ENCODE measurements at regions not wholly inside any gene's neighbourhood (a gene's known extent, or its start where the extent isn't known, plus 50 kb on each side); places are given as distances from the start of the nearest gene placed in this dataset.

DNA sequence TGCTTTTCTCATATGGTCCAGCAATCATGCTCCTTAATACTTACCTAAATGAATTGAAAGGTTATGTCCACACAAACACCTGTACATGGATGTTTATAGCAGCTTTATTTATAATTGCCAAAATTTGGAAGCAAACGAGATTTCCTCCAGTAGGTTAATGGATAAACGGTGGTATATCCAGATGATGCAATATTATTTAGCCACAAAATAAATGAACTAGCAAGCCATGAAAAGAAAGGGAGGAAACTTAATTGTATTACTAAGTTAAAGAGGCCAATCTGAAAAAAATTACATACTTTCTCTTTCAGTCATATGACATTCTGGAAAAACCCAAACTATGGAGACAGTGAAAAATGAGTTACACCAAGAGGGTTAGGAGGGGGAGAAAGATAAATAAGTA is 76.3 kb upstream of the LRRC7 start:
- TF ChIP-seq CTCF (IDR thresholded peaks at IDR 0.05; ENCODE audit: insufficient read depth, low read depth, low read length) = no peak
- DNase-seq (ENCODE audit: low read depth) = no peak

GRCh38 chr1:69492286-69492685 is 75.4 kb upstream of the LRRC7 start:
- TF ChIP-seq CTCF (IDR thresholded peaks at IDR 0.05; ENCODE audit: insufficient read depth, low read depth, low read length) = no peak
- peak; percentile 33 for DNase-seq (ENCODE audit: low read depth)
- H3K4me3 ChIP-seq (ENCODE audit: low read depth, low read length) = no peak overlapping the region

More for the DNA sequence above, 76.3 kb upstream of the LRRC7 start:
- no peak overlapping the region for H3K4me3 ChIP-seq (ENCODE audit: low read depth, low read length)

DNA sequence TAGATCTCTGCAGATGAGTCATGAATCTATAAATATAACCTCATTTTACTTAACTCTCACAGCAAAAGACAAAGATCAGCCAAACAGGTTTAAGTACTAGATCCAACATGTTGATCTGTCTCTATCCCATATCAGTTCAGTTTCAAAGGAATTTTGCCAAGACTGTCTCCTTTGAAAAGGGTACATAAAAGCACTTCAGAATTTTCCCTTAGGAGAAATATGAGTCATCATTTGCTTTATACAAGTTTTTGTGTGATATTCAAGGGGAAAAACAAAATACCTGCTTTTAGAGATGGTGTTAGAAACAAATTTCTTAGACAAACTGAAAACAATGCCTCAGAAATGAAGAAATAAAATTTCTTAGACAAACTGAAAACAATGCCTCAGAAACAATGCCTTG is 73.5 kb upstream of the LRRC7 start:
- no peak for TF ChIP-seq CTCF (IDR thresholded peaks at IDR 0.05; ENCODE audit: insufficient read depth, low read depth, low read length)
- H3K4me3 ChIP-seq (ENCODE audit: low read depth, low read length) = no peak overlapping the region
- DNase-seq (ENCODE audit: low read depth) = peak; percentile 22

DNA sequence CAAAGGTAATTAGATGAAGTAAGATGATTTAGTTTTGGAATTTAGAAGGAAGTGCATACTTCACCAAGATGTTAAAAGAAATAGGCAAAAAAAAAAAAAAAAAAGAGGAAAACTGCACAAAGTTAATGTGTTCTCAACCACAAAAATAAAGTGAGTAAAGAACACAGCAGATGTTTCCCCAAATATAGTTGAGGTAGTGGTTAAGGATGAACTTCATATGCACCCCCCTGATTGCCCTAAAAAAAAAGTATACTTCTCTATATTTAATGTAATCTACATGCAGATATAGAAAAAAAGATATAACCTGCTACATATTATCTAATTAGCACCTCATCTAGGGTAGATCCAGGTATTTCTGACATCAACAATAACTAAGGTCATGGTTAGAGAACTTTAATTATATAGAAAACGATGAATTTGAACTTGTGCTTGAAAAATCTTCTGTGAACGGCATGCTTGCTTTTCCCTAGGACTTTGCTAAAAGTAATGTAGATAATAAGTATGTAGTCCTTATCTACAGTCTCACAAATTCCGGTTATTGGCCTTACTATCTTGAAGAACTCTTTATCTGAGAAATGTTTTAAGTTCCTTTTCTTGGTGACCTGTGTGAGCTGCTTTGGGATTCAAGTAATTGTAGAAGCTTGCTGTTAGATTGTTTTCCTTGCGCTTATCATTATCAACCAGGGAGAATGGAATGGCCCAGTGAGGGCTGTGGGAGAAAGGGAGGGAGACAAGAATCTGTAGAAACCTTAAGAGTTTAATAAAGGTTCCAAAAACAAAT is 70.1 kb upstream of the LRRC7 start:
- DNase-seq (ENCODE audit: low read depth) = no peak
- H3K4me3 ChIP-seq (ENCODE audit: low read depth, low read length) = no peak overlapping the region
- no peak for TF ChIP-seq CTCF (IDR thresholded peaks at IDR 0.05; ENCODE audit: insufficient read depth, low read depth, low read length)

- no peak for DNase-seq (ENCODE audit: low read depth)
- TF ChIP-seq CTCF (IDR thresholded peaks at IDR 0.05; ENCODE audit: insufficient read depth, low read depth, low read length) = no peak
- H3K4me3 ChIP-seq (ENCODE audit: low read depth, low read length) = no peak overlapping the region
Measured at GRCh38 chr1:69498711-69499110, 69.0 kb upstream of the LRRC7 start.

GRCh38 chr1:69499203-69499803 is 68.4 kb upstream of the LRRC7 start:
- H3K4me3 ChIP-seq (ENCODE audit: low read depth, low read length) = no peak overlapping the region
- no peak for TF ChIP-seq CTCF (IDR thresholded peaks at IDR 0.05; ENCODE audit: insufficient read depth, low read depth, low read length)
- no peak for DNase-seq (ENCODE audit: low read depth)
